ENCODE measurements at regions not wholly inside any gene's neighbourhood (a gene's known extent, or its start where the extent isn't known, plus 50 kb on each side); places are given as distances from the start of the nearest gene placed in this dataset.

- no peak for DNase-seq
- no peaks in the 10 kb centered on the region for H3K27me3 ChIP-seq (replicated peaks)
- H3K27ac ChIP-seq = no peak overlapping the region
- TF ChIP-seq, protein P1, sequence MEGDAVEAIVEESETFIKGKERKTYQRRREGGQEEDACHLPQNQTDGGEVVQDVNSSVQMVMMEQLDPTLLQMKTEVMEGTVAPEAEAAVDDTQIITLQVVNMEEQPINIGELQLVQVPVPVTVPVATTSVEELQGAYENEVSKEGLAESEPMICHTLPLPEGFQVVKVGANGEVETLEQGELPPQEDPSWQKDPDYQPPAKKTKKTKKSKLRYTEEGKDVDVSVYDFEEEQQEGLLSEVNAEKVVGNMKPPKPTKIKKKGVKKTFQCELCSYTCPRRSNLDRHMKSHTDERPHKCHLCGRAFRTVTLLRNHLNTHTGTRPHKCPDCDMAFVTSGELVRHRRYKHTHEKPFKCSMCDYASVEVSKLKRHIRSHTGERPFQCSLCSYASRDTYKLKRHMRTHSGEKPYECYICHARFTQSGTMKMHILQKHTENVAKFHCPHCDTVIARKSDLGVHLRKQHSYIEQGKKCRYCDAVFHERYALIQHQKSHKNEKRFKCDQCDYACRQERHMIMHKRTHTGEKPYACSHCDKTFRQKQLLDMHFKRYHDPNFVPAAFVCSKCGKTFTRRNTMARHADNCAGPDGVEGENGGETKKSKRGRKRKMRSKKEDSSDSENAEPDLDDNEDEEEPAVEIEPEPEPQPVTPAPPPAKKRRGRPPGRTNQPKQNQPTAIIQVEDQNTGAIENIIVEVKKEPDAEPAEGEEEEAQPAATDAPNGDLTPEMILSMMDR (IDR thresholded peaks at IDR 0.05; ENCODE audit: low read depth, low read length, missing control alignments) = no peak
- H3K4me3 ChIP-seq (ENCODE audit: low read depth, low read length) = no peak overlapping the region
- in situ Hi-C loops (cut with HindIII; ENCODE audit: low pct_ligation_motif_present, low sequenced_read_pairs) = no loop called here
- H3K36me3 ChIP-seq (replicated peaks) = no peaks in the 10 kb centered on the region
These were observed 142.9 kb upstream of the IRF2BP2 start for GRCh38 chr1:234752927-234753326.

- in situ Hi-C loops (cut with HindIII; ENCODE audit: low pct_ligation_motif_present, low sequenced_read_pairs) = no loop called here
- Histone ChIP-seq H3K36me3 (replicated peaks) (no peaks in the 10 kb centered on the region), H3K27me3 (replicated peaks) (no peaks in the 10 kb centered on the region), H3K4me3 (ENCODE audit: low read depth, low read length) (no peak overlapping the region), H3K27ac (no peak overlapping the region)
- TF ChIP-seq, protein P1 (IDR thresholded peaks at IDR 0.05; ENCODE audit: low read depth, low read length, missing control alignments) = no peak
- DNase-seq = no peak
These were observed 141.7 kb upstream of the IRF2BP2 start for GRCh38 chr1:234751678-234752077.

GRCh38 chr1:234750922-234751627 is 141.1 kb upstream of the IRF2BP2 start:
- no peak overlapping the region for H3K4me3 ChIP-seq (ENCODE audit: low read depth, low read length)
- no peaks in the 10 kb centered on the region for H3K27me3 ChIP-seq (replicated peaks)
- TF ChIP-seq, protein P1 (IDR thresholded peaks at IDR 0.05; ENCODE audit: low read depth, low read length, missing control alignments) = no peak
- H3K36me3 ChIP-seq (replicated peaks) = no peaks in the 10 kb centered on the region
- DNase-seq = no peak
- in situ Hi-C loops (cut with HindIII; ENCODE audit: low pct_ligation_motif_present, low sequenced_read_pairs) = no loop called here
- H3K27ac ChIP-seq = no peak overlapping the region

DNA sequence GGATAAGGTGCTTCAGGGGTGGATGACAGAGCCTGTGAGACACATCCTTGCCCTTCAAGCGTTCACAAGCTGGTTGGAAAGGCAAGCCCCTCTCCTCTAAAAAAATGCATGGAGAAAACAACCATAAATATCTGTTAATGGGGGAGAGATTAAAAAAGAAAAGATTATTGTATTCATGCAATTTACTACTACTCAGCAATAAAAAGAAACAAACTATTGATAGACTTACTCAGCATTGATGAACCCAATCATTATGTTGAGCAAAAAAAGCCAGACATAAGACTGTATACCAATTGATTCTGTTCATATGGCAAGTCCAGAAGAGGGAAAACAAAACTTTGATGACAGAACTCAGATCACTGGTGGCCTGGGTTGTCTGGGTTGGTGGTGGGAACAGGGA is 138.7 kb upstream of the IRF2BP2 start:
- DNase-seq = no peak
- no peaks in the 10 kb centered on the region for H3K27me3 ChIP-seq (replicated peaks)
- H3K36me3 ChIP-seq (replicated peaks) = no peaks in the 10 kb centered on the region
- H3K4me3 ChIP-seq (ENCODE audit: low read depth, low read length) = no peak overlapping the region
- TF ChIP-seq, protein P1 (IDR thresholded peaks at IDR 0.05; ENCODE audit: low read depth, low read length, missing control alignments) = no peak
- H3K27ac ChIP-seq = no peak overlapping the region
- in situ Hi-C loops (cut with HindIII; ENCODE audit: low pct_ligation_motif_present, low sequenced_read_pairs) = loop anchor here (25.0 kb wide), 2 partner anchors 89 to 214 kb away; no protein-coding TSS in a partner anchor

- Histone ChIP-seq H3K4me3 (ENCODE audit: low read depth, low read length) (no peak overlapping the region), H3K27ac (no peak overlapping the region), H3K27me3 (replicated peaks) (no peaks in the 10 kb centered on the region), H3K36me3 (replicated peaks) (no peaks in the 10 kb centered on the region)
- TF ChIP-seq, protein P1 (IDR thresholded peaks at IDR 0.05; ENCODE audit: low read depth, low read length, missing control alignments) = no peak
- DNase-seq = no peak
- in situ Hi-C loops (cut with HindIII; ENCODE audit: low pct_ligation_motif_present, low sequenced_read_pairs) = loop anchor here (25.0 kb wide), 2 partner anchors 89 to 214 kb away; no protein-coding TSS in a partner anchor
These were observed 138.1 kb upstream of the IRF2BP2 start for GRCh38 chr1:234748066-234748465.

- Histone ChIP-seq H3K27me3 (replicated peaks) (no peaks in the 10 kb centered on the region), H3K27ac (no peak overlapping the region), H3K36me3 (replicated peaks) (no peaks in the 10 kb centered on the region), H3K4me3 (ENCODE audit: low read depth, low read length) (no peak overlapping the region)
- DNase-seq = no peak
- TF ChIP-seq, protein P1 (IDR thresholded peaks at IDR 0.05; ENCODE audit: low read depth, low read length, missing control alignments) = no peak
- in situ Hi-C loops (cut with HindIII; ENCODE audit: low pct_ligation_motif_present, low sequenced_read_pairs) = loop anchor here (25.0 kb wide), 2 partner anchors 91 to 216 kb away; no protein-coding TSS in a partner anchor
These were observed 136.8 kb upstream of the IRF2BP2 start for GRCh38 chr1:234746798-234747196.

All from brain microvascular endothelial cell (primary cell).